Breast epithelium (tissue), 4 donors: ENCODE measurements at regions not wholly inside any gene's neighbourhood (a gene's known extent, or its start where the extent isn't known, plus 50 kb on each side); places are given as distances from the start of the nearest gene placed in this dataset.

Source experiments
- DNase-seq, 2 donors: peaks; one replicate each; pipeline ENCODE4 v3.0.0-alpha.2; 2019; ENCODE audit warnings: low spot score in 2 of 2
- H3K27ac ChIP-seq, 2 donors: fragments of 200-600 bp; sonication (generic) in 1 of 2; one replicate each; pipeline ENCODE4 v1.5.1; 2016 to 2019; ENCODE audit warnings: mild to moderate bottlenecking in 1 of 2
- H3K27me3 ChIP-seq, 2 donors: fragments of 200-600 bp; sonication (generic) in 1 of 2; one replicate each; pipeline versions ENCODE4 v1.5.1 to v1.6.0; 2017 to 2019; ENCODE audit warnings: control low read depth in 1 of 2, mild to moderate bottlenecking in 1 of 2
- H3K36me3 ChIP-seq: fragments of 200-600 bp; one replicate; pipeline ENCODE4 v1.5.1; 2019
- H3K4me1 ChIP-seq, 2 donors: fragments of 200-600 bp; sonication (generic); one replicate each; pipeline ENCODE4 v1.5.1; 2016 to 2019; ENCODE audit warnings: control low read depth in 1 of 2
- H3K4me3 ChIP-seq, 3 donors: fragments of 200-600 bp; sonication (generic); 1 replicate in 2 of 3; 2 replicates in 1 of 3; pipeline ENCODE4 v1.5.1; 2016 to 2019; ENCODE audit warnings: mild to moderate bottlenecking in 3 of 3, moderate library complexity in 2 of 3
- H3K9me3 ChIP-seq, 2 donors: fragments of 200-600 bp; sonication (generic) in 1 of 2; one replicate each; pipeline ENCODE4 v1.5.1; 2016 to 2019; ENCODE audit warnings: control low read depth in 1 of 2
- CTCF ChIP-seq, 3 donors: fragments of 450-650 bp; IDR thresholded peaks; one replicate each; pipeline ENCODE4 v1.5.1; 2016 to 2017; ENCODE audit warnings: antibody characterized with exemption in 3 of 3, mild to moderate bottlenecking in 3 of 3, moderate library complexity in 3 of 3
- POLR2A ChIP-seq: fragments of 450-650 bp; IDR thresholded peaks from one replicate; pipeline ENCODE4 v1.6.1; 2016; ENCODE audit warnings: antibody characterized with exemption, mild to moderate bottlenecking, moderate library complexity
- POLR2AphosphoS5 ChIP-seq, 3 donors: sonication (generic); formaldehyde crosslinking; IDR thresholded peaks; one replicate each; pipeline ENCODE4 v1.6.1; 2017; ENCODE audit warnings: antibody characterized with exemption in 3 of 3
- intact Hi-C: fragments of 100-400 bp; cut with DNase I; formaldehyde crosslinking; loops from one replicate; pipeline ENCODE4 v1.15.1; 2023; ENCODE audit warnings: low total_unique reads

GRCh38 chr1:96515925-96516324 is 205.7 kb upstream of the PTBP2 start:
- H3K9me3 ChIP-seq: no peaks in the 10 kb centered on the region
- DNase-seq: no peak
- H3K27ac ChIP-seq: no peak overlapping the region
- H3K4me1 ChIP-seq: no peaks in the 10 kb centered on the region
- intact Hi-C loops: no loop called here
- TF ChIP-seq POLR2A (no peak), CTCF (IDR thresholded peaks at IDR 0.05) (no peak), POLR2AphosphoS5 (IDR thresholded peaks at IDR 0.05) (no peak)
- no peak overlapping the region for H3K4me3 ChIP-seq
- H3K27me3 ChIP-seq: no peaks in the 10 kb centered on the region
- H3K36me3 ChIP-seq: no peaks in the 10 kb centered on the region

DNA sequence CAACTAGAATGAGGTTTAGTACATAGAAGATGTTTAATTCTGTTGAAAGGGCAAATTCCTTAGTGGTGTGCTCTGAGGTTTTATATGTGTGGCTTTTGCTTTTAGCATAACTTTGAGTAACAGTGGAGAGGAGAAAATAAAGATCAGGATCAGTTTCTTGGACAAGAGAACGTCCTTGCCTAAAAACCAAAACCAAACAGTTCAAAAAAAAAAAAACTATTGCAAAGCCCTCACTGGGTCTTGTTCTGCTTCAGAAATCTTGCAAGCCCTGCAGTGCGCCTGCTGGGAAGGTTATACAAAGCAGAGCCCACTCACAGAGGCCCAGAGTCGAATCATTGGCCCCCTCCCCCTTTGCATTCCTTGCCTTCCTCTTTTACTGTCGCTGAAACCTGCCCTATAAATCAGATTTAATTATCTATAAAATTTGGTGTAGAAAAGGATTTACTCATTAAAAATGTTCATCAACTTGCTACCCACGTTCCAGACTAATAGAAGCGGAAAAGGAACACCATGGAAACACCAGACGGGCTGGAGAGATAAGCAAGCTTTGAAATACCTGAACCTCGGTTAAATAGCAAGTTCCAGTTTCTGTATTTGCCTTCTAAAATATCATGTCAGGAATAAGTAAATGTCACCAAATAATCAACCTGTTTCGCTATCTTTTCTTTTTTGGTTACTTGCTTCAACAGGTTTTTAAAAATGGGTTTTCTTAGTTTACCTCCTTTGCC is 201.6 kb upstream of the PTBP2 start:
- TF ChIP-seq POLR2AphosphoS5 (IDR thresholded peaks at IDR 0.05): no peak
- TF ChIP-seq CTCF (IDR thresholded peaks at IDR 0.05): no peak
- no peak for TF ChIP-seq POLR2A
- Histone ChIP-seq H3K27ac (peak overlapping the region; percentile 15 to 78), H3K9me3 (no peaks in the 10 kb centered on the region), H3K36me3 (no peaks in the 10 kb centered on the region), H3K4me3 (no peak overlapping the region), H3K27me3 (no peaks in the 10 kb centered on the region), H3K4me1 (no peaks in the 10 kb centered on the region)
- no peak for DNase-seq
- intact Hi-C loops: no loop called here

DNA sequence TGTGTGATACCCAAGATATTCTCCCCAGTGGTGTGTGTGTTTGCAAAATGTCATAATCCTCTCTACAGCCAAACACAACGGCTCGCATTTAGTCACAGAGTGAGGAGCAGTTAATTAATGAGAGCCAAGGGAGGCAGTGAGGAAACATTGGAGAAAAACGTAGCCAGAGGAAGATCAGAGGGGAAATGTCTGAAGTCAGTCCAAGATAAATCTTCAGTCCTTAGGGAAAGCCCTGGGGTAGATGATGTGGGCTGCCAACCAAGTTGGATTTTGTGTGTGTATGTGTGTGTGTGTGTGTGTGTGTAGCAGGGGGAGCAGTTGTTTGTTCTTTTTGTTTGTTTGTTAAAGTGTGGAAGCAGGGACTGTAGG is 201.0 kb upstream of the PTBP2 start:
- intact Hi-C loops: no loop called here
- peak overlapping the region; percentile 40 to 78 for H3K27ac ChIP-seq

DNA sequence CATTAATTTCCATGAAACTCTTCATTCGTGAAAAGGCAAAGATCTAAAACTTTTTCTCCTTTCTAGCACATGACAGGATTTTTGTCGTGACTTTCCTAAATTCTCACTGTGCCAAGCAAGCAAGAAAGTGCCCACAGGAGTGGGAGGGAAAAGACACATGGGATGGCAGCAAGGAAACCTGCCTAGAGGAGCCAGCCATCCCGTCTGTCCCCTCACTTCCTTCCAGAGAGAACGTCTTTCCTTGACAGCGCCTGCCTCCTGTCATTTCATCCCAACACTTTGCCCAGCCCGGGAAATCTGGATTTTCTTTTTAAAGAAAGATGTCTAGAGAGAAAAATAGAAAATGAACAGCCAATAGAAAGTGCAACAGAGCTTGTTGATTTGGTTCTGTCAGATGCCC is 200.6 kb upstream of the PTBP2 start:
- H3K27ac ChIP-seq: peak overlapping the region; percentile 40 to 78

More for the DNA sequence above, 201.0 kb upstream of the PTBP2 start:
- H3K9me3 ChIP-seq: no peaks in the 10 kb centered on the region
- H3K4me1 ChIP-seq: no peaks in the 10 kb centered on the region
- H3K4me3 ChIP-seq: no peak overlapping the region
- H3K27me3 ChIP-seq: no peaks in the 10 kb centered on the region
- no peak for DNase-seq
- H3K36me3 ChIP-seq: no peaks in the 10 kb centered on the region
- no peak for TF ChIP-seq POLR2A
- no peak for TF ChIP-seq CTCF (IDR thresholded peaks at IDR 0.05)
- peak in 2 of 3 donors; percentile 31 to 85 for TF ChIP-seq POLR2AphosphoS5 (IDR thresholded peaks at IDR 0.05)

More for the DNA sequence above, 200.6 kb upstream of the PTBP2 start:
- Histone ChIP-seq H3K9me3 (no peaks in the 10 kb centered on the region), H3K36me3 (no peaks in the 10 kb centered on the region), H3K27me3 (no peaks in the 10 kb centered on the region), H3K4me3 (no peak overlapping the region), H3K4me1 (no peaks in the 10 kb centered on the region)
- no peak for DNase-seq
- intact Hi-C loops: no loop called here
- no peak for TF ChIP-seq POLR2A
- TF ChIP-seq CTCF (IDR thresholded peaks at IDR 0.05): no peak
- no peak for TF ChIP-seq POLR2AphosphoS5 (IDR thresholded peaks at IDR 0.05)
